Activated CD4-positive, alpha-beta T cell treated with anti-CD3 and anti-CD28 coated beads, Interleukin-2, Interleukin-6, amounts not matched to agents 100 ng/mL and 50 ng/mL, durations not matched to agents 16 hours and 8 hours (primary cell): ENCODE measurements at regions not wholly inside any gene's neighbourhood (a gene's known extent, or its start where the extent isn't known, plus 50 kb on each side); places are given as distances from the start of the nearest gene placed in this dataset.

ENCODE experiments used
- DNase-seq: peaks from one replicate; pipeline ENCODE4 v3.0.0-alpha.2; 2020

DNA sequence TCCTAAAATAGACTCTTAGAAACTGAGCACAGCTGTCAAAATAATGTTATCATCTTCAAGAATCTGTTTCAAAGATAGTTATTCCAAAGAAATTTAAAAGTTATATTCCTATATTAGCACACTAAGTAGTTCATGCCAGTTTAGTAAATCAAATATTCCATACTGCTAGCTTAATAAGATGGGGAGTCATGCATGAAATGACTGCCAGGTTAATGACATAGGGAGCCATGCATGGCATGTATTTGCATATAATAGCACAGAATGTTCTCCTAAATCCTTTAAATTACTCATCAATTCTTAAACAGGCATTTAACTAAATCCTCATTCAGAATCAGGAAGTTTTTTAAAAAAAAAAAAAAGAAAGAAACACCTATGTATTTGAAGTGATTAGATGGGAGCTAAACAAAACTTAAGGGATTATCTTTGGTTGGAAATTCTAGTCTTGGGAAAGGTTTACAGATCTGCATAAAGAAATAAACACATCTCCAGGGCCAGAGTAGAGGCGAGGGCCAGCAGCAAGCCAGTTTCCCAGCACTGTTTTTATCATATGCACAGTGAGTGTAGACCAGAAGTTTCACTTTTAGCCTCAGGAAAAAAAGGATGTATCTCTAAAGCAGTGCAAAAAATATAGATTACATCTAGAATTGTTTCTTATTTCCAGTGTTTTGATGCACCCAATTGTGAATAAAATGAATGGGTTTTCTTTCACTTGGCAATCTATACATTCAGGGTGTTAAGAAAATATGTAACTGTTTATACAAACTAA, 366.4 kb upstream of the AGTR1 start:
- no peak for DNase-seq

DNA sequence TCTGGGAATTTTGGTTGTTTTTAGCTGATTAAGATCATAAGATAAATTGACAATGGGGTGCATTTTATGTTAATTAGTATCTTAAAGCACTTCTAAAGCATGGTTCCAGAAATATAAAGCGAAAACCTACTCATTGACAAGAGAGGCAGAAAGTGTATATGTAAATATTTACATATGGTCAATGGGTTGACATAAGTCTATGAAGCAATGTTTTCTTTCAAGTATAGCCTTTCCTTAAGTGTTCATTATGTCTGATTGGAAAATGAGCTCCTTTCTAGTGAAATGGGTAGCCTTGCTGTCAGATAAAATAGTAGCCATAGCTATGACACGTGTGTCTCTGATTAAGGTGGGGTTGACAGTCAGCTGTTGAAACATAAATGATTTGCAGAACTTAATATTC, 365.2 kb upstream of the AGTR1 start:
- no peak for DNase-seq

DNA sequence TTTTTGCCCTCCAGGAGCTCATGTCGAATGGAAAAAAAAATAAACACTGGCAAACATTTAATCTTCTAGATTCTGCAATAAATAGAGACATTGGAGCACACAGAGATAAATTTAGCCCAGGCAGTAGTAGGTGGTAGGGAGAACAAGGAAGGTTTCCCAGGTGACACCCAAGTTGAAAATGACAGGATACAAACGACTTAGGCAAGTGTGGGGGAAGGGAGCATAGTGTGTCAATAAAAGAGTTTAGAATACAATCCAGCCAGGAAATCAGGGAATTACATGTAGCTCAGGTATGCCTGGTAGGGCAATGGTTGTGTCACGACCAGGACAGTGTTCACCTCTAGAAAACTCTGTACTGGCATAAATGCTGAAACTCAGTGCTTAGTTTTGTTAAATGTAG, 364.6 kb upstream of the AGTR1 start:
- DNase-seq = no peak

DNA sequence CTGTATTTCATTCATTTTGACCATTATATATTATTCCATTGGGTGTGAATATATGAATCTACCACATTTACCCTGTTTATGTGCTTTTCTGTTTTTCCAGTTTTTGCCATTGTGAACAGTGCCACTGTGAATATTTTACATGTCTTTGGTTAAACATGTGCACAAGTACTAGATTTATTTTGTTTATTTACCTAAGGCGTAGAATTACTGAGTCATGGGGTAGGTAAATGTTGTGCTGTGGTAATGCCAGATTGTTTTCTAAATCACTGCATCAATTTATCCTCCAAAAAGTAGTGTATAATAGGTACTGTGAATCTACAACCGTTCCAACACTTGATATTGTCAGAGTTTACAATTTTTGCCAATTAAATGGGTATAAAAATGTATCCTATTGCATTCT, 362.1 kb upstream of the AGTR1 start:
- no peak for DNase-seq

DNA sequence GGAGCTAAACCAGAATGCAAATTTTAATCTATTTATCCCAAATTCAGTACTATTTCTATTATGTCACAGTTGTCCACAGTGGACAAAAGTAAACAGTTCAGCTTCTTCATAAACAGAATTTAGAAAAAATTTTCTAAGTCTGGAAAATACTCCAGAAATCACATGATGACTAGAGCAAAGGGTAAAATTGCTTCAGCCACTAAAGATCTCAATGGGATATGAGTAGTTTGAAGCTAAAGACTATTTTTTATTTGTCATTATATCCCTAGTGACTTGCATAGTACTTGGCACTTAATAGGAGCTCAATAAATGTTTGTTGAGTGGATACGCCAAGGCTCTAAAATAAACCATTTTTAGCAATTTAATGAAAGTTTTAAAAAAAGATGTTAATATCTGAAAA, 354.3 kb upstream of the AGTR1 start:
- no peak for DNase-seq

DNA sequence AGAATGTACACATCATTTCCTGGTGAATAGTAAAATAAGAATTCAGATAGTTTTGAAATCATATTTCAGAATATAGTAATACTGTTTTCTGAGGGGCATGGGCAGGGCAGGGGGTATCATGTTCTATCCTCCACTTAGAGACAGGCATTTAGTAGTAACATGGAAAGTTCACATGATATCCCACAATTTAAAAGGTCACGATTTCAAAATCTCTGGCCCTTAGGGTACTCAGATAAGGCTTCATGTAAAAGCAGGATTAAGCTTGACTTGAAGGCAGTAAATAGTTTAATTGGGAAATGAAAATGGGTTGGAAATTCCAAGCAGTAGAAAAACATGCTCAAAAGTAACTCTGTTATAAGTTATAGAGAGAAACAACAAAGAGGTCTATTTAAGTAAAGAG, 353.2 kb upstream of the AGTR1 start:
- DNase-seq = no peak

DNA sequence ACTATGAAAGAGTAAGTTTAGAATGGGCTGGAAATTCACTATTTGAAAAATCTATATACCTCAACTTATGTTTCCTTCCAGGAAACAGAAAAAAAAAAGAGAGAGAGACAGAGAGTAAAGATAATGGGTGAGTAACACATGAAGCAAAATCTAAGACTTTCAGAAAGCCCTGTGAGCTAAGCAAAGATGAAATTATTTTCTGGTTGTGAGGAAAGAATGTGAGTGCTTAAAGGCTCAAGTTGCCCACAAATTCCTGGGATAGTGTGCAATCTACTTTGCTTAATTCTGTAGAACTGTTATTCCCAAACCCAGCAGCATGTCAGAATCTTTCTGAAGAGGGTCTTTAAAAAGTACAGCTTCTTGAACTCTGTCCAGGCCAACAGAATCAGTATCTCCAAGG, 337.7 kb upstream of the AGTR1 start:
- DNase-seq = no peak

DNA sequence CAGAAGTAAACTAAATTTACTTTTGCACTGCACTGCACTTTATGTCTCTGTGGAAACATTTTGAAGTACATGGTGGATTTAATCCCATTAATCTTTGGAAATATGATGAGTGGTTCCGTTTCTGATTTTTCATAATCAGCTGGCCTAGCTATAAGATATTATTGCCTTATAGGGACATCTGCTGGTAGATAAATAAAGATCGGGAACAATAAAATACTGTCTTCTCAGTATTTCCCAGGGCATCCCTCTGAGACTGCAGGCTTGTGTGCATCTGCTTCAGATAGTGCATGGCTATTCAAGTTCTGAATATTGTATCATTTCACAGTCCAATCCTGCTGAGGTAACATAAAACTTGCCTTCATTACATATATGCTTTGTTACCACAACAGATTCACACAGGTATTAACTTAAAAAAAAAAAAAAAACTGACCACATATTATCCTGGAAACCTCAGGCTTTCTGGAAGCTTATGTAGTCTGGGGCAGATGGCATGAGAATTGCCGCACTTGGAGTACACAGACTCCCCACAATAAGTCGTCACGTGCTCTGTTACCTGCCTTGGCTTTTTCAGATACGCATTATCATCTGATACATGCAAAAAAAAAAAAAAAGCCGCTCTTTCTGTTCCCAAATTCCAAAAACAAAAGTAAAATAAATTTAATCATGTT, 330.8 kb upstream of the AGTR1 start:
- no peak for DNase-seq

DNA sequence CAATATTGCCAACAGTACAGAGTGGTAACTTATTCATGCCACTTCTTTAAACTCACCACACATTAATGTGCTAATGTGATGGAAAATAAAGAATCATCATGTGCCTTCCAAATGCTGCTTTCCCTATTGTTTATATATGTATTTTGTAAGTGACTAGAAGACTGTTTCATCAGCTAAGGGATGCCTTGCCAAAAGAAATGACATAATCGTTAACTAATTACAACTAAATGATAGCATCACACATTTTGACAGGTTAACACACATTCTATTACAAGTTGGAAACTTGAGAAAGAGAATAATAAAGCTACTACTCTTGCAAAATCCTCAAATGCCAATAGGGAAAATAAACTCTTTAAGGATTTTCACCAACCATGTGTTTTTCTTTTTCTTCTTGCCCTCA, 329.9 kb upstream of the AGTR1 start:
- DNase-seq = no peak

DNA sequence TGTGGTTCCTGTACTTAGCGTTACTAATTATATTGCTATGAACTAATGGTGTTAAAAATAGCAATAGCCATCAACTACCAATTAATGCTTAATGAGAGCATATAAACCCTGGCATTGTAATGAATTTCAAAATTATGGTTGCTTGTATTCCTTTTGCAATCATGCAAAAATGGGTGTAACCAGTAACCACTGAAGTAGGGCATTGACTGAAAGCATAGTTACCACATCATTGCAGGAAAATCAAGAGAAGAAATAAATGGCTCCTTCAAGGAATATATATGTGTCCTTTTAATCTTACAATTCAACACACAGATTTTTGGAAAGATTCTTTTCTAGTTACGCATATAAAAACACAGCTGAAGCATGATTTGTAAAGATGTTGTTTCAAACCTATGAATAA, 328.3 kb upstream of the AGTR1 start:
- DNase-seq = no peak

DNA sequence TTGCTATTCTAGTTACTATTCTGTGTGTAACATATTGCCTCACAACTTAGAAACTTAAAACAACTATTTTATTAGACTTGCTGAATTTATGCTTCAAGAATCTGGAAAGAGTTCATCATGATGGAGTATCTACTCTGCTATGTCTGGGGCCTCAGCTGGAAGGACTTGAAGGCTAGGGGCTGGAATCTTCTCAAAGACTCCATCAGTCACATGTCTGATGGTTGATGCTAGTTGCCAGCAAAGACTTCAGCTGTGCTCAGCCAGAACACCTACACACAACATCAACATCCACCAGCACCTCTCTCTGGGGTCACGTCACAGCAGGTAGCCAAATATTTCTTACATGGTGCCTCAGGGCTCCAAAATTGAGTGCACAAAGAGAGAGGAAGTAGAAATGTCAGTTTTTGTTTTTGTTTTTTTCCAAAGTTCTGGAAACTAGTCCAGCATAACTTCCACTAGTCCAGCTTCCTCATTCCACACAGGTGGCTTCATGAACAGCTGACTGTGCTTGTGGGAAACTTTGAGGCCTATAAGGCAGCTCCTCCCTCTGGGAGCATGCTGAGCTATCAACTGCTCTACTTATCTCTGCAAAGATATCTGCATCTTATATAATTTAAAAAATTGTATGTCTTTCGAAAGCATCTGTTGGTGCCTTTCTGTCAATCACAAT, 325.4 kb upstream of the AGTR1 start:
- DNase-seq = no peak

DNA sequence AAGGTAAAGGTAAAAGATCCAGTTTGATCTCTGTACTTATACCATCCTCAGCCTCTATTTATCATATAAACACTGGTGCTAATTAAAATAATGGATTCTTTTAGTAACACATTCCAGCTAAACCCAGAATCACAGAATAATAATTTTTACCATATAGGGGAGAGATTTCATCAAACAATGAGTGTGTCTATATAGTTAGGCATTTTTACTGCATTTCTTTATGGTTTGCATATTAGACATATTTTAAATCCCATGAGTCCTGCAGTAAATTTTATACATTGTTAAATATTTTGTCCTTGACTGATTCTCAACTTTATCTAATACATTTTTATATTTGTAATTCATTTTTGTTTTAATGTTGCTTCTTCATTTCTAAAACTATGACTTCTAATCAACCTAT, 323.7 kb upstream of the AGTR1 start:
- no peak for DNase-seq

DNA sequence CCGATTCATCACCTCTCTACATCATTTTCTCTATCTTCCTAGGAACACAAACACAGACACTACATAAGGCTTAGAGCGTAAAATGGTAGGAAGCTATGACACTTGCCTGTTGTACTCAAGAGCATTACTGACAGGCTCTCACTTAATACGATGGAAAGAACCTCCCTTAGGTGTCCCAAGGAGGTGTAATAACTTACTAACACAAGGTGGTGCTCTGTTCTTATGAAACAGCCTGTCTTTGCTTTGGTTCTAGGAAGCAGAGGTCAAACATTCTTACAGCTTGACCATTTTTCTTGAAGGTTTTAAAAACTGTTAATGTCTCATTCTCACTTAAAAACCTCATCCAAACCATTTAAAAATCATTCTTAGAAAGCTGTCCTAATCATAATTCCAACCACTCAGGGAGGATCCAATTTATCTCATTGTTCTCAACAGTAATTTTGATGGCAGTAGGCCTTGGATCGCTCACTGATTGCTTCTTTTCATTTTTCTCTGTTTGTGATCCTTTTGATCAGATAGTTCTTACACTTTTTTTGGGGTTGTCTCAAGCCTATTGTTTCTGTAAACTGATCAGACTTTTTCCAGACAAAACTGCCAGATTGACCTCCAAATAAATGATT, 317.8 kb upstream of the AGTR1 start:
- DNase-seq = peak; percentile 1

DNA sequence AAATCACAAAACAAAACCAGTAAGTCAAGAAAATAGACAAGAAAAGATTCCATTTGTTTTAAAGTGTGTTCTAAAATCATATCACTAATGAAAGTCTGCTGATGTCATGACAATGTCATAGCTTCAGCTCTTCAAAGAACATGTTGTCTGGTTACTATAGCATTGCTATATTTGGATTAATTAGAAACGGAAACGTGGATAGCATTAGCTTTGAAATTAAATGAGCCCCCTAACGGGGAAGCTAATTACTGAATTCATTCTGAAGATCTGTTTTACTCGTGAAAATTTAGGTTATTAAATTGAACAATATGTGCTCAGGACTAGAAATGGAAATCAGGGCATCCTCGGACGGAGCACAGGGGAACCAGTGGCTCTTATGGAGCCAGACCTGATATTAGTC, 316.7 kb upstream of the AGTR1 start:
- no peak for DNase-seq

DNA sequence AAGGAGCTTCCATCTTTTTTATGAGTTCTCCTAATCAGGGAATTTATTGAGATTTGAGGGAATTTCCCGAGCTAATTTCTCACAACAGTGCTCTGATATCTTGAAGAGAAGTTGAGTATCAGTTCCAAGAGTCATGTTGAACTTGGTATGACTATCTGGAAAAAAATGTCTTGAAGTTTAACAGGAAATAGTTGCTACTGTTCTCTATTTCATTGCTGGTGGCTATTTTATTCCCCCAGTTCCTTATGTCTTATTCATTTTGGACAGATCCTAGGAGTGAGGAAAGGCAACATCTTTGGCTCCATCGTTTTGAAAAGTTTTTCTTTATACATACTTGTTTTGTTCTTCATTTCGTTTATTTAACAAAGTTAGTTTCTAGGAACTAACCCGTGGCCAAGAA, 307.8 kb upstream of the AGTR1 start:
- no peak for DNase-seq

DNA sequence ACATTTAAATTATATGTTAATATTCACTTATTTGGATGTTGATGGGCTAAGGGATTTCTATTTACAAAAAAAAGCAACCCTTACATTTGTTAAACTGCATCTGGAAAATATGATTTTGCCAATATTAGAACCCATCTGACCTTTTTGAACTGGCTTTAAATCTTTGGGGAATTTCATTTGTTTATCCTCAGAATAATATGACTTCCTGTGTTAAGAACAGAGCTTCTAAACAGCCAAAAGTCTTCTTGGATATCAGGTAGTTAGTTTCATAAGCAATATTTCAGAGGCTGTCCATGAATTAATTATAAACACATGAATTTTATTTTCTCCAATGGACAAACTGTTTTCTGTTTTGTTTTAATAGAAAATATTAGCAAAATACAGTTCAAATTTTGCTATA, 301.9 kb upstream of the AGTR1 start:
- DNase-seq = no peak

DNA sequence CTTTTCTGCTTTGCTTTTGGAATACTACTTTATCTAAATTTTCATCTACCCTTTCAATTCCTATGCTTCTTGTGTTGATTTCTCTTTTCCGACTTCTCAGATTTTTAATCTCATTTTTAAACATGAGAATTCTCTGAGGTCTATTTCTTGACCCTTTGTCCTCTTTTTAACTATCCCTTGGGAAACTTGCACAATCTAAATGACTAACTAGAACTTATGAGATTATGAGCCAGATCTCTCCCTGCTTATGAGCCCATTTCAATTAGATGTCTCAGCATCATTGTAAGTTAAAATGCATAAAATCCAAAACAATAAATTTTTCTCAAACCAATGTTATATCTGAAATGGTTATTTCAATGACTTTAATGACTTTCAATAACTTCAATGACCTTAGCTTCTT, 296.9 kb upstream of the AGTR1 start:
- no peak for DNase-seq

DNA sequence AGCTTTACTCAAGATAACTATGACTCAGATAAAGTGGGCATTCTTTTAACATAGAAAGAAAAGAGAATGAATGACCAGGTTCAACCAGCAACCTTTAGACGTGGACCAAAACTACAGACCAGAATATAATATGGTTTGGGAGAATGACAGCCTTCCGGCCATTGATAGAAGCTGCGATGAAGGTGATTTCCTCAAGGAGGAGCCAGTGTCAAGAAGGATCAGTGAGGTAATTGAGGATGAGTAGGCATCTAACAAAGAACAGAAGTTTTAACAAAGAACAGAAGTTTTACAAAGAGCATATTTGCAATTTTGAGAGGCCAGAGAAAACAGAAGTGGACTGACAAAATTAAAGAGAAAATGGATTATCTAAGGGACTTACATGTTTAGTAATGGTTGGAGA, 289.0 kb upstream of the AGTR1 start:
- no peak for DNase-seq

DNA sequence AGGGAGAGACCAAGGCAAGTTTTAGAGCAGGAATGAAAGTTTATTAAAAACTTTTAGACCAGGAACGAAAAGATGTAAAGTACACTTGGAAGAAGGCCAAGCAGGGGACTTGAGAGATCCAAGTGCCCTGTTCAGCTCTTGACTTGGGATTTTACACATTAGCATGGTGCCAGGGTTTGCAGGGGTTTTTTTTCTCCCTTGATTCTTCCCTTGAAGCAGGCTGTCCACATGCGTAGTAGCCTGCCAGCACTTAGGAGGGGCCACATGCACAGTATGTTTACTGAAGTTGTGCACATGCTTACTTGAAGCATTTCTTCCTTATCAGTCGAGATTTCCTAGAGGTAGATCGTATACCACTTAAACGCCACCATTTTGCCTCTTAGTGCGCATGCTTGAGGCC, 277.5 kb upstream of the AGTR1 start:
- DNase-seq = no peak

DNA sequence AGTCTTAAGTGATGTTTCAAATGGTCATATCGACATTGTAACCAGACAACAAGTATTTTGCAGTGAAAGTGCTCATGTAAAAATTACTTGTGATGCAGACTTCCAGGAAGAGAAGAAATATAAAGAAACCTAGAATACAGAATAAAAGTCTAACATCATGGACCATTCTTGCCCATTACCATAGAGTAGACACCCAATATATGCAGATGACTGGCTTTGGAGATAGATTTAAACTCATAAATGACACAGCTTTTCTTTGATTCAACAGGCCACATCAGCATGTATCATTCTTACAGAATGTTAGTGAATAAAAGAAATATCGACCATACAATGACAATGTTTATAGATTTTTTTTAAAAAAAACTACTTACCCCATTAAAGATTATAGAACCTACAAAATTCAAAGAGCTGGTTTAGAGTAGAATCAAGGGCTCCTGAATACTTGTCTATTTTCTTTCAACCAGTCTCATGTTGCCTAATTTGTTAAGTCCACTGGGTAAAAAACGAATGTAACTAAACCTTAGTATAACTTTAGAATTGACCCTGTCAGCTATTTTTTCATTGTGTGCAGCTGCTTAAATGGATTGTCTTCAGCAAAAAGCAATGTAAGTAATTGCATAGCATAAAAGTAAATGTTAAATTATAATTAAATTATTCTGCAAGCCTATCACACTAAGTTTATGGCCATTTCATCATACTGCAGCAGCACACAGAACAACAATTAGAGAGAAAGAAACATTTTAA, 268.7 kb upstream of the AGTR1 start:
- DNase-seq = no peak

DNA sequence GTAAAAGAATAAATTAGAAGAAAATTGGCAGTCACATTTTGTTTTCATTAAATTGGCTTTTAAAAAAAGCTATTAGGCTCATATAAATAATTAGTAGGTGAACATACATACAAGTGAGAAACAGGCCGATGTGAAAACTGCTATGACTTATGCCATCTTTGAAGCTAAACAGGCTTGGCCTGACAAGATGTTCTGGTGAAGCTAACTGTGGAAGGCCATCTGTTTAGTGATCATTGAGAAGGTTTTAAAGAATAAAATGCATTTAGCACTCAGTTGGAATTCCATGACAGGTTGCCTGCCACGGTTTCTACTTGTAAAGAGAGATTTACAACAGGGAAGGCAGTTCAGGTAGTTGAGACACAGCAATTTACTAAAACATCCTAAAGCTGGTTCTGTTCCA, 264.0 kb upstream of the AGTR1 start:
- no peak for DNase-seq

DNA sequence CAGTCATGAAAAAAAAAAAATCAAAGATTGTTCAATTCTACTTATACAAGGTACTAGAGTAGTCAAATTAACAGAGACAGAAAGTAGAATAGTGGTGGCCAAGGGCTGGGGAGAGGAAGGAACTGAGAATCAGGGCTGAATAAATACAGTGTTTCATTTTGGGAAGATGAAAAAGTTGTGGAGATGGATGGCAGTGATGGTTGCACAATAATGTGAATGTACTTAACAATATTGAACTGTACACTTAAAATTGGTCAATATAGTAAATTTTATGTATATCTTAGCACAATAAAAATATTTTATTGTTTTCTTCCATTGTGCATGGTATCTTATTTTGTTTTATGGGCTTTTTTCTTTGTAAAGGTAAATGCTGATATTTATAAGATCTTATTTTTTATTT, 262.2 kb upstream of the AGTR1 start:
- no peak for DNase-seq

DNA sequence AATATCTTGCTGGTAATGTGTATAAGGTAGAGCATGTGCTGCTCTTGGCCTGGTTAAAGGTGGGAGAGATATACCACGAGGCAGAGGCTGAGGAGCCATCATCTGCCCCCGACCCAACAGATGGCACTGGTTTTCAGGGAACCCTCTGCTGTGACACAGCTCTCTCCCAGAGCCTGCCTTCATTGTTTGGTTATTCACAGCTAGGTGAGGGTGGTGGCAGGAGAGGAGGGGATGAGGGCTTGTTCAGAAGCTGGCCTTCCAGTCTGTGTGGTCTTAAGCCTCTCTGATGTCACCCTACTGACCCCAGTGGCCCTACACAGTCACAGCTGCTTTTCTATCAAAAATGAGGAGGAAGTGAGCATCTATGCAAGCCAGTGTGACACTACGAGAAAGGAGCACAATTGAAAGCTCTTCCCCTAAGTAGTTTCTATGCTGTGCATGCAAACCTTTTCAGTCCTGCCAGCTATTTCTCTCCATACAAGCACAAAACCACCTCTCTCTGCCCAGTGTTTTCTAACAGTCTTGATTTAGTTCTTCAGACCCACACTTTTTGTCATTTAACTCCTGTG, 258.4 kb upstream of the AGTR1 start:
- DNase-seq = no peak
